T1000 (cell line): ENCODE measurements at regions not wholly inside any gene's neighbourhood (a gene's known extent, or its start where the extent isn't known, plus 50 kb on each side); places are given as distances from the start of the nearest gene placed in this dataset.

Source experiments
- DNase-seq: peaks from one replicate; lab custom pipeline; 2025; ENCODE audit warnings: mixed read lengths; lab: John Stamatoyannopoulos, UW

- no peak for DNase-seq
Measured at GRCh38 chr6:82646231-82646615, 282.6 kb downstream of the TPBG start.

DNA sequence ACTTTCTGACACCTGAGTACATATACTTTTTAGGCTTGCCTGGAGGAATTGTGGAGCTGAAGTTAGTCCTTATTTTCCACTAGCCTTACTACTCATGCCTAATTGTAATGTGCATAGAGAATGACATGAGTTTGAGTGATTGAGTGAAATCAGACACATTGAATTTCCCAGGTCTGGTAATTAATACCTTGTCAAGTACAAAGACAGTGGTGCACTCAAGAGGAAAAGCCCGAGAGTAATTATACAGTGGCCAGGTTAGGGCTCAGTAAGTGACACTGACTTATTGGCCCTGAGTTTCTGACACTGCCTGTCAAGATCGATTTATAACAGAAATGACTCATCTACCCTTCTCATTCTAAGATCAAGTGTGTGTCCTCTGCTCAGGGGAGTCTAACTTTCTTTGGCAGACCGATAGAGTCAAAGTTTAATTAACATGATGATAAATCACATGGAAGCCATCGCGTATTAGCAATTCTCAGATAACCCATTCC, 288.3 kb downstream of the TPBG start:
- no peak for DNase-seq

- no peak for DNase-seq
Measured at GRCh38 chr6:82679232-82679631, 315.6 kb downstream of the TPBG start.

GRCh38 chr6:82680192-82680591, 316.6 kb downstream of the TPBG start:
- no peak for DNase-seq

GRCh38 chr6:82681119-82681714, 317.6 kb downstream of the TPBG start:
- no peak for DNase-seq

DNA sequence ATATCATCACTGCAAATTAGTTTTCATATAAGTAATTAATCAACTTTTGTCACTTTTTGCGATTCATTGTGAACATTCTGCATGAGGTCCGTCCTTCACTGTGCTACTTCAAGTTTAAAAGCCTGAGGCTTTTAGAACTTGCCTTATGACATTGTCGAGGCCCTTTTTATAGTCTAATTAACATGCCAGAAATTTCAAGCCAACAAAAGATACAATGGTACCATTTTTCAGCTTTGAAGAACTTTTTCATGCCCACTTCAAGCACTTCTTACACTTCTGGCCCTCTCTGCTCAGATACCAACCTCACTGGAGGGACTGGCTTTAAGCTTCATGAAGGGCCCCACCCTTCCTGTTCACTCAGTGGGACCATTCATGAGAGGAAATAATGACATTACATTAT, 323.1 kb downstream of the TPBG start:
- no peak for DNase-seq

- DNase-seq: no peak
Measured at GRCh38 chr6:82687855-82688254, 324.2 kb downstream of the TPBG start.

DNA sequence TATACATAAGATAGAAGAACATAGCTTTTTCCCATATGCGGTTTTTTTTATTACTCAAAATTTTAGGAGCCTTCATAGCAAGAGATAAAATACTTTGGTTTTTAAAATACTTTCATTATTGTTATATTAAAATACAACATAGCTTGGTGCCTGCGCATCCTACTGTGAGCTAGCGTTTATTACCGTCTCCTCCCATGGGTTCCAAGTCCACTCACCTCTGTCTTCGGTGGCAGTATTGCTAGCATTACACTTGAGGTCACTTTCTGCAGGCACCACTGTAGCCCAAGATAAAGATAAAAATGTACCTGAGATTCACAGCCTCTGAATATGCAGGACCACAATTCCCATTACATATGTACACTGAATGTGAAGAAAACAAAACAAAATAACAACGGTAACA, 326.7 kb downstream of the TPBG start:
- DNase-seq: no peak

GRCh38 chr6:82691997-82692396, 328.4 kb downstream of the TPBG start:
- DNase-seq: no peak

DNA sequence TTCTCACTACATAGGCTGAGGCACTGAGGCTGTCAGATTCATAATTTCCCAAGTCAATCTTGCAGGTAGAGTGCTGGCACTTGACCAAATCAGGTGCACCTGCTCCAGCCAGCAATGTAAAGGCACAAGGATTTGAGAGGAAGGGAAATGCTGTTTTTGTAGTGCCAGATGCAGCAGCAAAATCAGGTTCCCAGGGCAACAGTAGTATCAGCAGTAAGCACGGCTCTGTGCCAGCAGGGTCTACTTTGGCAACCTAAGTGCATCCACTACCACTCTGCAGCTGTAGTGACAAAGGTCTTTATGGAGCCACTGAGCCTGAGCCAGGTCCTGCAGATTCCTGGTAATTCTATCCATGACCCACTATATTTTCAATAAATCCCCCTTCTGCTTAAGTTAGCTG, 329.5 kb downstream of the TPBG start:
- DNase-seq: no peak

DNA sequence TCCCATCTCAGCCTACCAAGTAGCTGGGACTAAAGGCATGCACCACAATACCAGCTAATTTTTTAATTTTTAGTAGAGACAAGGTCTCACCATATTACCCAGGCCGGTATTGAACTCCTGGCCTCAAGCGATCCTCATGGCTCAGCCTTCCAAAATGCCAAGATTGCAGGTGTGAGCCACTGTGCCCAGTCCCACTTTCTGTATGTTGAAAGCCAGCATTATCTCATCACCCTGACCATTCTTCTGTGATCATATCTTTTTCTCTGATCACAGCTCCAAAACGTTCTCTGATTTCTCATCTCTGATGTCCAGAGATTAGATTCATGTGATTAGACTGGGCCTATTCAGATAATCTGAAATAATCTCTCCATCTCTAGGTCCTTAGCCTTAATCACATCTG, 337.7 kb downstream of the TPBG start:
- no peak for DNase-seq

GRCh38 chr6:82702574-82702973, 339.0 kb downstream of the TPBG start:
- DNase-seq: no peak

GRCh38 chr6:82703230-82703629, 339.6 kb downstream of the TPBG start:
- no peak for DNase-seq

DNA sequence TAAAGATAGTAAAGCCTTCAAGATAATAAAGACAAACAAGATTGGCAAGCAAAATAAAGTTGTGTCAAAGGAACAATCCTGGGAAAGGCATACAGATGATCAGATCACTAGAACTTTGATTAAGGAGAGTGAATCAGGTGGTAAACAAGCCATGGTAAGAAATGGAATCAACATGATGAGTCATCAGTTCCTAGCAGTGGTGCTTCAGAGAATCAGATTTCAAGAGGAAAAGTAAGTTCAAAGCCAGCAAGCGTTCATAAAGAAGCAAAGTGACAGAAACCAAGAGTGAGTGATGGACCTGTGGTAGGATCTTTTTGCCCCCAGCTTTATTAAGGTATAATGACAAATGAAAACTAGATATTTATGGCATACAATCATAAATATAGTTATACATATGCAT, 340.4 kb downstream of the TPBG start:
- no peak for DNase-seq

GRCh38 chr6:82705579-82705978, 342.0 kb downstream of the TPBG start:
- no peak for DNase-seq

- DNase-seq: no peak
Measured at GRCh38 chr6:82711105-82711827, 347.6 kb downstream of the TPBG start.

- DNase-seq: no peak
Measured at GRCh38 chr6:82711971-82712370, 348.4 kb downstream of the TPBG start.

GRCh38 chr6:82712389-82712788, 348.8 kb downstream of the TPBG start:
- no peak for DNase-seq

GRCh38 chr6:82712826-82713225, 349.2 kb downstream of the TPBG start:
- no peak for DNase-seq

DNA sequence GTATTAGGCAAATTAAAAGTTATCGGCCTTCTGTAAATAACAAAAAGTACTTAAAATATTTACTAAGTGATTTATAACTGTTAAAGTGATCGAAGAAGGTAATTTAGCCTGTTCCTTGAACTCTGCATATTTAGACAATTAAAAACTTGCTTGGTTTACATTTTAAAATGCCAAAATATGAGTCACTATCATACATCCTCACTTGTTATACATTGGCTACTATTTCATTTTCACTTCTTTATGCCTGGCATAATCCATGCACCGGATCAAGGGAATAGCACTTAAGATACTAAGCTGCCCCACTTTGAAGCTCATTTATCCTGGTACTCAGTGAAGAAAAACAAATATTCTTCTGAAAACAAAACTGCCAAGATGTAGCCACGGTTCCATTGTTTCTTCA, 344.6 kb downstream of the UBE3D start:
- DNase-seq: no peak

- DNase-seq: no peak
Measured at GRCh38 chr6:82735790-82736189, 329.9 kb downstream of the UBE3D start.

DNA sequence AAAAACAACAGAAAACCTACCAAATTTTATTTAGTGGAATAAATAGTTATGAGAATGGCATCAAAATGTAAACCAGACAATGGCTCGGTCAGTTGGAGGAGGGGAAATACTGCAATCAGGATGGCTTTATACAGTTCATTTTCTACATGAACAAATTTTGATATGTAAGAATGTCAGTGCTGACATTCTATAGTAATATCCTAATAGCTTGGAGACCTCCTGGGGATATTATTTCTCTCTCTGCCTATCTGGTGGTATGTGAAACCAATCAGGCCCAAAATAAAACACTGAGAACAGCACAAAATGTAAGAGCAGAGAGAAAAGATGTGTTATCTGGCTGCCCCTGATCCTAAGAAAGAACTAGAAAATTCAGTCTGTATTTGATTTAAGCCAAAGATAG, 327.7 kb downstream of the UBE3D start:
- no peak for DNase-seq

- no peak for DNase-seq
Measured at GRCh38 chr6:82738773-82739172, 326.9 kb downstream of the UBE3D start.

DNA sequence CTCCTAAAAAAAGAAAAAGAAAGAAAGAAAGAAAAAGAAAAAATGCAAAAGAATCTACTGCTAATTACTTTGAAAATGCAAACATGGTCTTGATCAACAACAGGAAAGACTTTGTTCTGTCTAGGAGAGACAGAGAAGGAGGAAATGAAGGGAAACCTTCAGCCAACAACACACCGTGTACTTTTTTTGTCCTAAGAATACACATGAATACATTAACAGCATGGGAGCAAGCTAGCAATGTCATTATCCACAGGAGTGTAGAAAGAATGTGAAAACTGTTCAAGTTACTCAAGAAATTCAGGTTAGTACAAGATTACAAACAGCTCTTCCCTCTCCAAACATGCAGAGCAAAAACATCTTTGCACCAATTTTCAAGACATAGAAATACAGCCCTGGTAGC, 326.3 kb downstream of the UBE3D start:
- DNase-seq: no peak
